Glomerular endothelial cell (primary cell): ENCODE measurements at regions not wholly inside any gene's neighbourhood (a gene's known extent, or its start where the extent isn't known, plus 50 kb on each side); places are given as distances from the start of the nearest gene placed in this dataset.
"Not testable (repeated sequence)": the region's sequence is repeated elsewhere in the genome, so short reads cannot be mapped to it uniquely, and the experiment has no call there.

ENCODE experiments used
- DNase-seq: peaks from one replicate; pipeline ENCODE4 v3.0.0-alpha.2; 2011; ENCODE audit warnings: low read depth, low spot score; ENCODE audit errors: extremely low read depth

DNA sequence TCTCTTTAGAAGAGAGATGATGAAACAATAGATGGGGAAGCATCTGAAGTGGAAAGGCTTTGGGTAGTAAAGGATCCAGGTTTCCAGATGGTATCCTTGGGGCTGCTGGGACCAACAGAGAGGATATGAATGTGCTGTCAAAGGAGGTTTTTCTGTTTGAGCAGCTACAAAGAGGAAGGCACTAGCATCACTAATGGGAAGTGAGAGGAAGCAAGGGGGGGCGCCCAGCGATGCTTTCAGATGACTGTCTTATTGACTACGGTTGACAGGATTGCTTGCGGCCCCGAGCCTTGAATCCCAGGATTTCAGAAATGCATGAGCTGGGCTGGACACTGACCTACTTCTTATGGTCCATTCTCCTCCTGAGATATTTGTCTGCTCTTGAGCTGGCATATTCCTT, 103.8 kb upstream of the GALNT15 start:
- DNase-seq: no peak

DNA sequence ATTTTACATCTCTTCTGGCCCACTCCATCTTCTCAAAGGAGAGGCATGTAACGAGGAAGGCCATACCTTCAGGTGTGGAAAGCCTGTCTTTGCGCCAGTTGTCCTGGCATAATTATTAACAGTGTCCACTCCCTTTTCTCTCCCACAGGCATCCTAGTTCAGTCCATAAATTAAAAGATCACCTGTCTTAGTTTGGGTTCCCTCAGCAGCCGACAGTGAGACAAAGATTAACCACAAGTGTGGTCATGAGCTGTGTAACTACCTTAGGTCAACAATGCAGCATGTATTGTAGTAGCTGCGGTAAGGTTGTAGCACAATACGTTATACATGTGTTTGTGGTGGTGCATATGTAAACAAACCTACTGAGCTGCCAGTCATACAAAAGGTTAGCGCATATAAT, 103.3 kb upstream of the GALNT15 start:
- DNase-seq: no peak

DNA sequence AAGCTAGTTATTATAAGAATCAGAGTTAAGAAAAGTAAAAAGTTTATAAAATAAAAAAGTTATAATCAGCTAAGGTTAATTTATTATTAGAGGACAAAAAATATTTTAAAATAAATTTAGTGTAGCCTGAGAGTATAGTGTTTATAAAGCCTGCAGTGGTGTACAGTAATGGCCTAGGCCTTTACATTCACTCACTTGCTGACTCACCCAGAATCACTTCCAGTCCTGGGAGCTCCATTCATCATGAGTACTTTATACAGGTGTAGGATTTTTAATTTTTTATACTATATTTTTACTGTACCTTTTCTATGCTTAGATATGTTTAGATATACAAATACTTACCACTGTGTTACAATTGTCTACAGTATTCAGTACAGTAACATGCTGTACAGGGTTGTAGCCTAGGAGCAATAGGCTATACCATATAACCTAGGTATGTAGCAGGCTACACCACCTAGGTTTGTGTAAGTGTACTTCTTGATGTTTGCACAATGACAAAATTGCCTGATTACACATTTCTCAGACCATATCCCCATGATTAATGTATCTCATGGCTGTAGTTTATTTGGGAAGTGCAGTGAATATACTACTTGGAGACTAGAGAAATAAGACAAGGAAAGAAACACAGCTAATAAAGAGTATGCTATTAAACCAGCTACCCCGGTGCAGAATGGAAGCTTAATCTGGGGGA, 101.9 kb upstream of the GALNT15 start:
- no peak for DNase-seq

DNA sequence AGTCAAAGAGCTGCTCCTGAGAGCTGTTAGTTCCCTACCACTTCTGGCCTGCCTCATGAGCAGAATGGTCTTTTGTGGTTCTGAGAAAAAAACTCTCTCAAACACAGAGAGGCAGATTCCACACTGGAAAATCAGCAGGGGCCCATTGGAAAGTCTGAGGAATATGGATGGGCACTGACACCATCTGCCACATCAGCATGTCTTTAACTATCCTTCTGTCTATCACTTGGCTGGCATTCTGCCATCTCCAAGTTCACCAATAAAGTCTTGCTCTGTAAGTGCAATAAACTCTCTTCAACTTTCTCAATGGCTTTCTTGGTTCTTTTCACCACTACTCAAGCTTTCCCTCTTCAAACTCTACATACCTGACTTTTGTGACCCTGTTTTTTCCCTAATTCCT, 101.3 kb upstream of the GALNT15 start:
- no peak for DNase-seq

DNA sequence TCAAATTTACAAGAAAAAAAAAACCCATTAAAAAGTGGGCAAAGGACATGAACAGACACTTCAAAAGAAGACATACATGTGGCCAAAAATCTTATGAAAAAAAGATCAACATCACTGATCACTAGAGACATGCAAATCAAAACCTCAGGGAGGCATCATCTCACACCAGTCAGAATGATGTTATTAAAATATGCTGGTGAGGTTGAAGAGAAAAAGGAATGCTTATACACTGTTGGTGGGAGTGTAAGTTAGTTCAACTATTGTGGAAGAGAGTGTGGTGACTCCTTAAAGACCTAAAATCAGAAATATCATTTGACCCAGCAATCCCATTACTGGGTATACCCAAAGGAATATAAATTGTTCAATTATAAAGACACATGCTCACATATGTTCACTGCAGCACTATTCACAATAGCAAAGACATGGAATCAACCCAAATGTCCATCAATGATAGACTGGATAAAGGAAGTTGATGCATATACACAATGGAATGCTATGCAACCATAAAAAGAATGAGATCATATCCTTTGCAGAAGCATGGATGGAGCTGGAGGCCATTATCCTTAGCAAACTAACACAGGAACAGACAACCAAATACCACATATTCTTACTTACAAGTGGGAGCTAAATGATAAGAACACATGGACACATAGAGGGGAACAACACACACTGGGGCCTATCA, 100.3 kb upstream of the GALNT15 start:
- not testable (repeated sequence) for DNase-seq

DNA sequence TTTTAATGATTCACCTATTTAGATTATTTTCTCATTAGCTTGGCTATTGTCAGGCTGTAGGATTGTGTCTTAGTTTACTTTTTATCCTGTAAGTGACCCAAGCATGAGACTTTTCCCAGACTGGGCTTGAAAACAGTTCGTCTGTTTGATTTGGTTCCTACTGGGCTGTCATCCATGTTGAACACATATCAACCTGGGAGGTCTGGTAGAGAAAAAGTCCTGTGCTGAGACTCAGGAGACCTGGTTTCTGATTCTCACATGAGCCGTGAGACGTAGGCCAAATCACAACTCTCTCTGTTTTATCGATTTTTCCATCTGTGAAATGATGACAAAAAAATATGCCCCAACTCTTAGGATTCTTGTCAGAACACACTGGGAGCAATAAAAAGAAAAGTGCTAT, 98.8 kb upstream of the GALNT15 start:
- no peak for DNase-seq

DNA sequence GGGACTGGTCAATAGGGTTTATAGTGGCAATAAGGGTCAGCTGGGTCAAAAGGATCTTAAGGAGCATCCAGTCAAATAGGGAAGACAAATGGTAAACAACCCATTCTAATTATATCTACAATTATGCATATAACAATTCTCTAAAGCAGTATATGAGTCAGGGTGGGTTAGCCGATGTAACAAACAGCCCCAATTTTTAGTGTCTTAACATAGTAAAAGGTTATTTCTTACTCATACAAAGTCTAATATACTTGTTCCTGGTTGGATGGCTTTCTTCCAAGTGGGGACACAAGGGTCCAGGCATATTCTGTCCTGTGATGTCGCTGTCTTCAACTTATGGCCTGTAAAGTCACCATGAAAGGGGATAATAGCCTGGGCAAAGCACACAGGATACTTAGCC, 97.9 kb upstream of the GALNT15 start:
- DNase-seq: no peak

DNA sequence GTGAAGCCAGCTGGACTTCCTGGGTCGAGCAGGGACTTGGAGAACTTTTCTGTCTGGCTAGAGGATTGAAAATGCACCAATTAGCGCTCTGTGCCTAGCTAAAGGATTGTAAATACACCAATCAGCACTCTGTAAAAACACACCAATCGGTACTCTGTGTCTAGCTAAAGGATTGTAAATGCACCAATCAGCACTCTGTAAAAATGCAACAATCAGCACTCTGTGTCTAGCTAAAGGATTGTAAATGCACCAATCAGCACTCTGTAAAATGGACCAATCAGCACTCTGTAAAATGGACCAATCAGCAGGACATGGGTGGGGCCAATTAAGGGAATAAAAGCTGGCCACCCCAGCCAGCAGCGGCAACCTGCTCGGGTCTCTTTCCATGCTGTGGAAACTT, 97.3 kb upstream of the GALNT15 start:
- not testable (repeated sequence) for DNase-seq

DNA sequence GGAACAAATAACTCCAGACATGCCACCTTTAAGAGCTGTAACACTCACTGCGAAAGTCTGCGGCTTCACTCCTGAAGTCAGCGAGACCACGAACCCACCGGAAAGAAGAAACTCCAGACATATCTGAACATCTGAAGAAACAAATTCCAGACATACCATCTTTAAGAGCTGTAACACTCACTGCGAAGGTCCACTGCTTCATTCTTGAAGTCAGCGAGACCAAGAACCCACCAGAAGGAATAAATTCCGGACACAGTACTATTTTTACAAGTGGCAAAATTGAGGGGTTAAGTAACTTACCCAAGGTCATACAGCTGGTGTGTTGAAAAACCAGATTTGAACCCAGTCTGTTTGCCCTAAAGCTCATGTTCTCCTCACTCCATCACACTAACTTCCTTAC, 96.8 kb upstream of the GALNT15 start:
- not testable (repeated sequence) for DNase-seq

DNA sequence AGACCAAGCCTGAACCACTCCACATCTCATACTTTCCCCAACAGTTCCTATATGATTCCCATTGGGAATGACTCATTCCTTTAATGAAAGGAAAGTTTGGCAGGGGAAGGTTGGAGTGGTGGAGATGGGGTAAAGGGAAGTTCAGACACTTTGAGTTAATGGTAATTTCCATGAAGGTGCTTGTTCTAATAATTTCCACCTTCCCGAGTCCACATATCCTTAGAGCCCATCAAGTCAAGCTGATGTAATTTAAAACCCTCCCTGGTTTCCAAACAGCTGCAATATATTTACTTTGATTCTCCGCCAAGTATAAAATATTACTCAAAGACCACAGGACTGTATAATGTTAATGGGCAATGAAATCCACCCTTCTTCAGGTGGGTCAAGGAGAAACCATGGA, 95.0 kb upstream of the GALNT15 start:
- no peak for DNase-seq

DNA sequence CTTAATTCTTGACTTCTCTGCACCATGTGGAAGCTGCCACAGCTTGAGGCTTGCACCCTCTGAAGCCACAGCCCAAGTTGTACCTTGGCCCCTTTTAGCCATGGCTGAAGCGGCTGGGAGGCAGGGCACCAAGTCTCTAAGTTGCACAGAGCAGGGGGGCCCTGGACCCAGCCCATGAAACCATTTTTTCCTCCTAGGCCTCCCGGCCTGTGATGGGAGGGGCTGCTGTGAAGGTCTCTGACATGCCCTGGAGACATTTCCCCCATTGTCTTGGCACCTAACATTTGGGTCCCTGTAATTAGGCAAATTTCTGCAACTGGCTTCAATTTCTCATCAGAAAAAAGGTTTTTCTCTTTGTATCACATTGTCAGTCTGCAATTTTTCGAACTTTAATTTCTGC, 92.8 kb upstream of the GALNT15 start:
- DNase-seq: no peak

DNA sequence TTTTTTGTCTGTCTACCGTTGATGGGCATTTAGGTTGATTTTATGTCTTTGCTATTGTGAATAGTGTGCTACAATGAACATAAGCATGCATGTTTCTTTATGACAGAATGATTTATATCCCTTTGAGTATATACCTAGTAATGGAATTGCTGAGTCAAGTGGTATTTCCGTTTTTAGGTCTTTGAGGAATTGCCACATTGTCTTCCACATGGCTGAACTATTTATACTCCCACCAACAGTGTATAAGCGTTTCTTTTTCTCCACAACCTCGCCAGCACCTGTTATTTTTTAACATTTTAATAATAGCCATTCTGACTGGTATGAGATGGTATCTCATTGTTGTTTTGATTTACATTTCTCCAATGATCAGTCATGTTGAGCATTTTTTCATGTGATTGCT, 89.6 kb upstream of the GALNT15 start:
- peak; percentile 87 for DNase-seq

DNA sequence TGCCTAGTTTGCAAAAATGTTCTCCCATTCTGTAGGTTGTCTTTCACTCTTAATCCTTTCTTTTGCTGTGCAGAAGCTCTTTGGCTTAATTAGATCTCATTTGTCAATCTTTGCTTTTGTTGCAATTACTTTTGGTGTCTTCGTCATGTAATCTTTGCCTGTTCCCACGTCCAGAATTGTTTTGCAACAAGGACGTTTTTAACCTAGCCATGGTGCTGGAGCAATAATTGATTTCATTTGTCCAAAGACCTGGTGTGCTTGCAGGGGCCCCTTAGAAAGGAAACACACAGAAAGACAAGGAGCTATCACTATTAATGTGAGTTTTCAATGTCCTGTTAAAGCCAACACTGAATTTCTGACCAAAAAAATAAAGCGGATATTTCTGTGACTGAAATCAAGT, 89.1 kb upstream of the GALNT15 start:
- DNase-seq: no peak

DNA sequence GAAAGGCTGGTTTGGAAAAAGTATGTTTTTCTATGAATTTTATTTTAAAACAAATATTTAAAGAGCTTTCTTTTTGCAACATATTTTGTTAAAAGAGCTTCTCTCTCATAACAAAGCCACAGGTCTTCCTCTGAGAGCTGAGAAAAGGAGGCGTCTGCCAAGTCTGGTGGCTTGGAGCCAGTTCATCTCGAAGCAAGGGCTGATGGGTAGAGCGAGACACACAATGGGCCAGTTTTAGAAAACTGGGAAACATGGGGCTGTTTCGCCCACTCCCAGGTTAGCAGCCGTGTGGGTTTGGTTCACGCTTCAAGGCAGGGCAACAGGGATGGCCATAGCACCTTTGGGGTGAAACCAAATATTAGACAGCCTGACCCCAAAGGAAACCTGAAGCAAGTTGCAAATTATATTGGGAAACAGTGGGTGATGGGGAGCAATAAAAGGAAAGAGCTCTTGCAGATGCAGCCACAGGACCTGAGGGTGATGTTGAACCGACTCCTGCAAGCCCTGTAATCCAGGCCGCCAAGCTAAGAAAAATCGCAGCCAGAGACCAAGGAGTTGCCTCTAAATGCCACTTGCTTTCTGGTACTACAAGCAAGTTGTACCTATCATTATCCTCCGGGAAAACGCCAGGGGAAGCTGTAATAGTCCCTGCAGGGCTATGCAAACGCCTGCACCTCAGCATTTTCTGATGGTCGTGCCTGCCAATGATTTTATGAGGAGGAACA, 88.4 kb upstream of the GALNT15 start:
- no peak for DNase-seq

DNA sequence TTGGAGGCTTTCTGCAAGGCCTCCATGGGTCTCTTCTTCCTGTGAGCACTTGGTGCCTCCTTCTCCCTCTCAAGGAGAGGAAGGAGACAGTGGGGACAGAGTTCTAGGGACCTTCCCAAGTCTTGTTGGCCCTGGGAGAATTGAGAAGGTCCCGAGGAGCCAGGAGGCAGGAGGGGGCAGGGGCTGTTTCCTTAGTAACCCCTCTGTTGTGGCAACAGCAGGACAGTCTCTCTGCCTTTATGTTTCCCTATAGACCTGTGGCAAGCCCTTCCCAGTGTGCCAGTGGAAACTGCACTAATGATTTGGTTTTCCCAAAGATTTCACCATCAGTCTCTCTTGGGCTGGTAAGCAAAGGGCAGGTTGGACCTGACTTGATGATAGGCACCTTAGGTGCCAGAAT, 87.8 kb upstream of the GALNT15 start:
- DNase-seq: no peak

DNA sequence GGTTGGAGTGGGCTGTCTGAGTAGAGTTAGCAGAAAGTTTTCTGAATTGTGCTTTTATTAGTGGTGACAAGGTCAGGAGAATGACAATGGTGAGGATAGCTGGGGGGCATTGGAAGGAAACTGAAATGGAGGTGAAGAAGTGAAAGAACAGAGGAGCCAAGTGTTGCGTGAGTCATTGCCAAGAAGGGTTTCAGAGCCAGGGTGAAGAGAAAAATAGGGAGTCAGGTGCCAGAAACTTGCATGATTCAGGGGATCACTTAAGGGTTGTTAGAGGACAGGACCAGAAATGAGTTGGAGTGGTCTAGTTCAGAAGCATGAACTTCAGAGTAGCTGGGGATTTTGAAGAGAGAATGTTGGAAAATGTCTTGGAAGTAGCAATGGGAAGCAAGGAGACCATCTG, 86.0 kb upstream of the GALNT15 start:
- no peak for DNase-seq

DNA sequence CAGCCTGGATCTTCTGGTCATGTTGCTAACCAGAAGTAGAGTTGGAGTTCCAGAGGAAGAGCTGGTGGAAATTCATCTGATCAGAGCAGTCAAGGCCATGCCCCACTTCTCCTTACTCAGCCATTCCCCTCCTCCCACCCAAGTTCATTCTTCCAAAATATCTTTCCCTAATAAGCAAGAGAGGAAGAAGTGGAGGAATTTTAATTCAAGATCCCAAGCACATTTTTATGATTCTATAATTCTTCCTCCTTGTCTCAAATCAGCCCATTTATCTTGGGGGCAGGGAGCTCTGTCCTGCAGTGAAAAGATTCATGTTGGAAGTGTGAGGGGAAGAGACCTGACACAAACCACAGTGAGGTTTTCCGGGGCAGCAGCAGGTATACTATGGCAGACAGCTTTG, 85.0 kb upstream of the GALNT15 start:
- no peak for DNase-seq

DNA sequence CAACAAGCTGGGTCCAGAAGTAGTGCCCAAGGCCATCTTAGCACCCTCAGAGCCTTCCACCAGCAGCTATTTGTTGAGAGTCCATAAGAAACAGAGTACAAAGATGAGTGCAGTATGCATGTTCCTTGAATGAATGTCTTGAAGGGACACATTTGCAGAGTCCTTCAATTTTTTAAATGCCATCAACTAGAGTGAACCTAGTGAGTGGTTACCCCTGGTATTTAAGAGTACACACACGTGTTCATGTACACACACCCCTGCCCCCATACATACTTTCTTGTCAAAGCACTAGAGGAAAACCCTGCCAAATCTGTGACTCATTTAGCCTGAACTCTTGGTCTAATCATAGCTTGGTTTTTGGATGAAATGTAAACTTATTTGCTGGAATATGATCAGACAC, 84.5 kb upstream of the GALNT15 start:
- DNase-seq: no peak

DNA sequence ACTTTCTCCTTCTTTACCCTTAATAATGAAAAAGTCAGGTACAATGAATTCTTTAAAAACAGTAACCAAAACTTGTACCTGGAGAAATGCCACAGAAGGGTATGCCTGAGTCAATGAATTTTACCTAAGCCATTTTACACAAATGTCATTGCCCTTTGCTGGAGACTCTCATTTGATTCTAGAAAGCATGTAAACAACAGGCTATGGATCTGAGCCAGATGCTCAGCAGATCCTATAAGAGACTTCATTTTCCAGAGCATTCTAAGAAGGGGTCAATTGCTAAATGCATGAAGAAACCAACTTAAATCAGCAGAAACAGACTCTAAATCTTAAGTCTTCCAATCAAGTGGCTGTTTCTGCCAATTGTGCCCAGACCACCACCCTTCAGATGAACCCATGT, 83.8 kb upstream of the GALNT15 start:
- no peak for DNase-seq

DNA sequence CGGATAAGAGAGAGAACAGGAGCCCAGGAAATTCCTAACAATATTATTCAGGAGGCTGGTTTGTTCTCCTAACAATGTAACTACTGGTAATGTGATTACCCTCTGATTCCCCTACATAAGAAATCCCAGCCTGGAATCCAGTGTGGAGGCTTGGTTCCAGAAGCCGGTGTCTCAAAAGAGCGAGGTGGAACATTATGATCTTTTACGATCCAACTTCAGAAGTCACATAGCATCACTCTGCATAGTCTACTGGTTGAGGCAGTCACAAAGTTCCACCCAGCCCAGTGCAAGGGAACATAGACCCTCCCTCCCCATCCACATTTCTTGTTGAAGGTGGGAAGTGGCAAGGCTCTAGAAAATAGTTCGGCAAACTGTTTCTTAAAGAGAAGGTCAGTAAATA, 81.6 kb upstream of the GALNT15 start:
- no peak for DNase-seq

DNA sequence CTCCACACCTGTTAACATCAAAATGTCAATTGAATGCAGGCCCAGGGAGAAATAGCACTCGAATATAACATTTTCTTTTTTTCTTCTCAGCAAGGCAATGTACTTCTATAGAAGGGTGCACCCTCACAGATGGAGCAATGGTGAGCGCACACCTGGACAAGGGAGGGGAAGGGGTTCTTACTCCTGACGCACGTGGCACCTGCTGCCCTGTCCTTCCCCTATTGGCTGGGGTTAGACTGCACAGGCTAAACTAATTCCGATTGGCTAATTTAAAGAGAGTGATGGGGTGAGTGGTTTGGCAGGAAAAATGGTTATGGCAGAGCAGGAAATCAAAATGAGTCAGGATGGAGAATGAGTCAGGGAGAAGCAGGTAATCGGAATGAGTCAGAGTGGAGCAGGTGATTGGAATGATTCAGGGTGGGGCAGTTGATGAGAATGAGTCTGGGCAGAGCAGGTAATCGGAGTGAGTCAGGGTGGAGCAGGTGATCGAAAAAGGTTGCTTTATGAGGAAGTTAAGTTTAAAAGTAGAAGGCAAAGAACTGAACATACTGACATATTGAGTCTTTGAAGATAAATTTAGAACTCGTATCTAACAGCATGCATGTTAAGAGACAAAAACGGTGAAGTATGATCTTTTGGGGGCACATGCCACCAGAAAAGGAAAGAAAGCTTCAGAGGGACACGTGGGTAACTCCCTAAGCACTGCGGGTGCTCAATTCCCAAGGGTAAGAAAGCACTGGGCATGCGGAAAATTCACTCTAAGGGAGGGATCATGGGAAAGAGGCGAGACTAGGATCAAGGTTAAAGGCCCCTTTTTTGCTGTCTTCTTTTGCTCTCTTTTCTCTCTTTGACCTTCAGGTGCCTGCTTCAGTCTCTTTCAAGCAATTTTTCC, 72.9 kb upstream of the GALNT15 start:
- DNase-seq: no peak
